Astrocyte of the cerebellum (primary cell): ENCODE measurements at regions not wholly inside any gene's neighbourhood (a gene's known extent, or its start where the extent isn't known, plus 50 kb on each side); places are given as distances from the start of the nearest gene placed in this dataset.

Experiments
- DNase-seq: peaks from one replicate; pipeline ENCODE4 v3.0.0-alpha.2; 2011; ENCODE audit warnings: low read depth
- H3K4me3 ChIP-seq: 2 replicates; pipeline ENCODE4 v1.5.1; 2011; ENCODE audit warnings: mild to moderate bottlenecking, low read depth, low read length, moderate library complexity
- in situ Hi-C: cut with HindIII; loops from 2 replicates; pipeline ENCODE4 v1.10.0; 2017; ENCODE audit warnings: low sequenced_read_pairs
- TF ChIP-seq, protein P1 (sequence below): IDR thresholded peaks from 2 replicates; pipeline ENCODE4 v1.5.1; 2012; ENCODE audit warnings: low read length, low read depth, moderate library complexity, mild to moderate bottlenecking; ENCODE audit errors: missing control alignments

DNA sequence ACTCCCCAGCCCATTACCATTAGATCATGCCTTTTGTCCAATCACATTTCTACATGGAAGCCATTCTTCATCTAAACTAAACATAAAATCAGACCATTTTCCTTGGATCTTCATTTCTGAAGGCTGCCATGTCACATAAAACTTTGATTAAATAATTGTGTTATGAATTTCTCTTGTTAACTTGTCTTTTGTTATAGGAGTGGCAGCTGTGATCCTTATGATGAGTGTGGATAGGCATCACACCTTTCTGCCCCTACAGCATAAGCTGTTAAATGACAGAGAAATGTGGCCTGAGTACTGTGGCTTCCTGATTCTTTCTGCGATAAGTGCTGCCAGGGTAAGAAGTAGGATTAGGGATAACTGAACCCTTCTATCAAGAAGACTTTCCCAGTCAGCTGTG is 247.1 kb upstream of the MOCS1 start:
- in situ Hi-C loops: no loop called here
- H3K4me3 ChIP-seq: no peak overlapping the region
- DNase-seq: no peak
- TF ChIP-seq, protein P1, sequence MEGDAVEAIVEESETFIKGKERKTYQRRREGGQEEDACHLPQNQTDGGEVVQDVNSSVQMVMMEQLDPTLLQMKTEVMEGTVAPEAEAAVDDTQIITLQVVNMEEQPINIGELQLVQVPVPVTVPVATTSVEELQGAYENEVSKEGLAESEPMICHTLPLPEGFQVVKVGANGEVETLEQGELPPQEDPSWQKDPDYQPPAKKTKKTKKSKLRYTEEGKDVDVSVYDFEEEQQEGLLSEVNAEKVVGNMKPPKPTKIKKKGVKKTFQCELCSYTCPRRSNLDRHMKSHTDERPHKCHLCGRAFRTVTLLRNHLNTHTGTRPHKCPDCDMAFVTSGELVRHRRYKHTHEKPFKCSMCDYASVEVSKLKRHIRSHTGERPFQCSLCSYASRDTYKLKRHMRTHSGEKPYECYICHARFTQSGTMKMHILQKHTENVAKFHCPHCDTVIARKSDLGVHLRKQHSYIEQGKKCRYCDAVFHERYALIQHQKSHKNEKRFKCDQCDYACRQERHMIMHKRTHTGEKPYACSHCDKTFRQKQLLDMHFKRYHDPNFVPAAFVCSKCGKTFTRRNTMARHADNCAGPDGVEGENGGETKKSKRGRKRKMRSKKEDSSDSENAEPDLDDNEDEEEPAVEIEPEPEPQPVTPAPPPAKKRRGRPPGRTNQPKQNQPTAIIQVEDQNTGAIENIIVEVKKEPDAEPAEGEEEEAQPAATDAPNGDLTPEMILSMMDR: no peak

DNA sequence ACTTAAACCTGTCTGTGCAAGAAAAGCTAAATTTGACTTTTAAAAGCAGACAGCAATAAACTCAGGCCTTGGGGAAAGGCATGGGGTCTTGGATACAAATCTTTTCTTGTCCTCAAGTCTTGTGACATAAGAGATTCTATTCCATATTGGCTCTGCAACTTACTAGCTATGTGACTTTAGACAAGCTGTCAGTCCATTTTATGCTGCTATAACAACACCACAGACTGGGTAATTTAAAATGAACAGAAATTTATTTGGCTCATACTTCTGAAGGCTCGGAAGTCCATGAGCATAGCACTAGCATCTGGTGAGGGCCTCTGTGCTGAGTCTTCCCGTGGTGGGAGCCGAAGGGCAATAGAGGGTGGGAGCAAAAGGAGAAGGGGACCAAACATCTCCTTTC is 246.0 kb upstream of the MOCS1 start:
- in situ Hi-C loops: no loop called here
- no peak overlapping the region for H3K4me3 ChIP-seq
- TF ChIP-seq, protein P1: no peak
- DNase-seq: no peak

DNA sequence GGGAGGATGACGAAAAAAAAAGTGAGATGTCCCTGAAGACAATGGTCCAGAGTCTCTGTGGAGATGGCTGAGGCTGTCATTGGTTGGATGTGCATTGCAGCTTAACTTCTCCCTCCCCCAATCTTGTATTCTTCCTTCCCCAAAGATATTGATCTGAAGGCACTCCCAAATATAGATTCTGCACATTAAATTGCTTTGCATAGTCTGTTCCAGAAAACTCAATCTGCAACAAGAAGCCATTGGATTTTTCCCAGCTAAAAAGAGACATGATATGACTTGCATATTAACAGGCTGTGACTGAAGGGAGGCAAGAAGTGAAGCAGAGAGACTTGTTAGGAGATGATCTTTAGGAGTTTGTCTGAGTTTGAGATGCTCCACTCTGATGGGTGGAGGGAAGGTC is 245.2 kb upstream of the MOCS1 start:
- H3K4me3 ChIP-seq: no peak overlapping the region
- DNase-seq: no peak
- in situ Hi-C loops: no loop called here
- TF ChIP-seq, protein P1: no peak

DNA sequence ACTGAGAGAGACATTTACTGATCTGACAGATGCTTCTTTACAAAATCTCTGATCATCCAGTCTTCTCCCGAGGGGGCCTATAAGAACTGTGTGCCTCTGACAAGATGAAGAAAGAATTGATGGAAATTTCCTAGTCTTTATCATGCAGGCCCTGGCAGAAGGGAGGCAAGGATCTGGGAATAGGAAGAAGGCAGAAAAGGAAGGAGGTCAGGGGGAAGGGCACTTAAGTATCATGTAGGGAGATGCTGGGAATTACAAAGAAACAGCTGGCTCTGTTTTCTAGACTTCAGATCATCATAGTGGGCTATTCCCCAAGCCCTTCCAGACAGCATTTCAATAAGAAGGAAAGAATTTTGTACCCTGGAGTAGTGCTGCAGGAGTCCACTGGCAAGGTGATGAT is 243.3 kb upstream of the MOCS1 start:
- TF ChIP-seq, protein P1: no peak
- no peak overlapping the region for H3K4me3 ChIP-seq
- no peak for DNase-seq
- in situ Hi-C loops: no loop called here

DNA sequence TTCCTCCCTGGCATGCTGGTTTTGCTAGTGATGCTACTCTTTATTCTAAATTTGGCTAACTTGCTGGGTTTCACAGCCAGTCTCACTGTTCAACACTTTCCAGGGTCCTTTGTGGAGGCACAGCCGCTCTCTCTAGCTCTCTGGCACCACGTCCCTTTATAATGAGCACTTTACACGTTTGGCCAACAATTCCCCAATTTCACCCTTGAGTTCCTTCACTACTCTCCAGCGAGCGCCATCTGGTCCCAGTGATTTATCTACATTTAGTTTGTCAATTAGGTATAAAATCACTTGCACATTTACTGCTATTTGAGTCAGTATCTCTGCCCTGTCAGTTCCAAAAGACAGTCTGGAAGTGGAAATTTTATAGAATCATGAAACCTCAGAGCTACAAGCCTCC is 241.9 kb upstream of the MOCS1 start:
- DNase-seq: no peak
- in situ Hi-C loops: no loop called here
- no peak overlapping the region for H3K4me3 ChIP-seq
- TF ChIP-seq, protein P1: no peak

DNA sequence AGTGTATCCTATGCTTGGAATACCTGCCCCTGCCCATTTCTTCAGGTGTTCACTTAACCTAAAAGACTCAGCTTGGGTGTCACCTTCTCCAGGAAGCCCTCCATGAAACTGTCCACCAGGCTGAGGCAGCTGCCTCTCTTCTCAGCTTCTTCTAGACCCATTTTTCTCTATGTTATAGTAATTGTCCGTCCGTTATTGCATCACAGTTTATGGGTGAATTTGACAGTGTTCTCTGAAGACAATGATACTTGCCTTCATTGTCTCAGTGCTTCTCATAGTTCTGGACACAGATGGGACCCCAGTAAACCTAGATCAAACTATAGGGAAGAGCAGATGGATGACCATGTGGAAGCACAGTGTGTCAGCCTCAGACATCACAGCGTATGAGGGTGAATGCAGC is 238.0 kb upstream of the MOCS1 start:
- H3K4me3 ChIP-seq: no peak overlapping the region
- in situ Hi-C loops: no loop called here
- TF ChIP-seq, protein P1: no peak
- no peak for DNase-seq

DNA sequence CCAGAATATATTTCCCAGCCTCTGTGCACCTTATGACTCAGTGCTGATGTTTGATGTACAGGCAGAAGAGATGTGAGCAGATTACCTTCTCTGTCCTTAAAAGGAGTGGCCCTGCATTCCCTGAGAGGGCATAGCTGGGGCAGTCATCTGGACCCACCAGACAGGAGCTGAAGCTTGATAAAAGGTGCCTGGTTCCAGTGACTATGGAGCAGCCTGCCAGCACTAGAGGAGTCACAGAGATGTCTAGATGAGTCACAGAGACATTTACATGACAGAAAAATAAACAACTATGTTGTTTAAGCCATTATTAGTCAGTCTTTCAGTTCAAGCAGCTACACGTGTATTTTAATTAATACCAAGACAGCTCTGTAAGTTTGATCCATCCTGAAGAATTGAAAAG is 237.1 kb upstream of the MOCS1 start:
- in situ Hi-C loops: no loop called here
- TF ChIP-seq, protein P1: no peak
- H3K4me3 ChIP-seq: no peak overlapping the region
- DNase-seq: no peak
